ENCODE measurements at regions not wholly inside any gene's neighbourhood (a gene's known extent, or its start where the extent isn't known, plus 50 kb on each side); places are given as distances from the start of the nearest gene placed in this dataset.

GRCh38 chr1:37159102-37159501 lies 124.8 kb upstream of the GRIK3 start:
- TF ChIP-seq ZFX (IDR thresholded peaks at IDR 0.05): no peak
- TF ChIP-seq, protein P1, sequence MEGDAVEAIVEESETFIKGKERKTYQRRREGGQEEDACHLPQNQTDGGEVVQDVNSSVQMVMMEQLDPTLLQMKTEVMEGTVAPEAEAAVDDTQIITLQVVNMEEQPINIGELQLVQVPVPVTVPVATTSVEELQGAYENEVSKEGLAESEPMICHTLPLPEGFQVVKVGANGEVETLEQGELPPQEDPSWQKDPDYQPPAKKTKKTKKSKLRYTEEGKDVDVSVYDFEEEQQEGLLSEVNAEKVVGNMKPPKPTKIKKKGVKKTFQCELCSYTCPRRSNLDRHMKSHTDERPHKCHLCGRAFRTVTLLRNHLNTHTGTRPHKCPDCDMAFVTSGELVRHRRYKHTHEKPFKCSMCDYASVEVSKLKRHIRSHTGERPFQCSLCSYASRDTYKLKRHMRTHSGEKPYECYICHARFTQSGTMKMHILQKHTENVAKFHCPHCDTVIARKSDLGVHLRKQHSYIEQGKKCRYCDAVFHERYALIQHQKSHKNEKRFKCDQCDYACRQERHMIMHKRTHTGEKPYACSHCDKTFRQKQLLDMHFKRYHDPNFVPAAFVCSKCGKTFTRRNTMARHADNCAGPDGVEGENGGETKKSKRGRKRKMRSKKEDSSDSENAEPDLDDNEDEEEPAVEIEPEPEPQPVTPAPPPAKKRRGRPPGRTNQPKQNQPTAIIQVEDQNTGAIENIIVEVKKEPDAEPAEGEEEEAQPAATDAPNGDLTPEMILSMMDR (conservative IDR thresholded peaks at IDR 0.05): no peak
- no peak overlapping the region for H3K27ac ChIP-seq

- H3K27ac ChIP-seq: no peak overlapping the region
- TF ChIP-seq ZFX (IDR thresholded peaks at IDR 0.05): no peak
- TF ChIP-seq, protein P1 (conservative IDR thresholded peaks at IDR 0.05): no peak
Measured at GRCh38 chr1:37161171-37161570, 126.9 kb upstream of the GRIK3 start.

DNA sequence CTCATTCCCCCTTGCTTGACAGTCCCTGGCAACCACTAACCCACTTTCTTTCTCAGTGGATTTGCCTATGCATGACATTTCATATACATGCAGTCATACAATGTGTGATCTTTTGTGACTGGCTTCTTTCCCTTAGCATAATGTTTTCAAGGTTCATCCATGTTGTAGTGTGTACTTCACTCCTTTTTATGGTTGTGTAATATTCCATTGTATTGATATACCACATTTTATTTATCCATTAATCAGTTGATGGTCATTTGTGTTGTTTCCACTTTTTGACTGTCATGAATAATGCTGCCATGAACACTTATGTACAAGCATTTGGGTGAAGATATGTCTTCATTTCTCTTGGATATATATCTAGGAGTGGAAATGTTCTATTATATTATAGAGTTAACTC lies 127.7 kb upstream of the GRIK3 start:
- no peak for TF ChIP-seq ZFX (IDR thresholded peaks at IDR 0.05)
- TF ChIP-seq, protein P1 (conservative IDR thresholded peaks at IDR 0.05): no peak
- no peak overlapping the region for H3K27ac ChIP-seq

- TF ChIP-seq, protein P1 (conservative IDR thresholded peaks at IDR 0.05): no peak
- TF ChIP-seq ZFX (IDR thresholded peaks at IDR 0.05): no peak
- H3K27ac ChIP-seq: no peak overlapping the region
Measured at GRCh38 chr1:37166005-37166404, 131.7 kb upstream of the GRIK3 start.

DNA sequence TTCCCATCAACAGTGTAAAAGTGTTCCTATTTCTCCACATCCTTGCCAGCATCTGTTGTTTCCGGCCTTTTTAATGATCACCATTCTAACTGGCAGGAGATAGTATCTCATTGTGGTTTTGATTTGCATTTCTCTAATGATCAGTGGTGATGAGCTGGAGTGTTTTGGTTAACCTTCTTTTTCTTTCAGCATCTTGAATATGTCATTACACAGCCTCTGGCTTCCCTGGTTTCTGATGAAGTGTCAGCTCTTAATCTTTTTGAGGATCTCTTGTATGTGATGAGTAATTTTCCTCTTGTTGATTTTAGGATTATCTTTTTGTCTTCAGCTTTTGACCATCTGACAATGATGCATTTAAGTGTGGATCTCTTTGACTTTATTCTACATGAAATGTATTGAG lies 133.2 kb upstream of the GRIK3 start:
- TF ChIP-seq ZFX (IDR thresholded peaks at IDR 0.05): no peak
- TF ChIP-seq, protein P1 (conservative IDR thresholded peaks at IDR 0.05): no peak
- no peak overlapping the region for H3K27ac ChIP-seq

- H3K27ac ChIP-seq: no peak overlapping the region
- TF ChIP-seq, protein P1 (conservative IDR thresholded peaks at IDR 0.05): no peak
- no peak for TF ChIP-seq ZFX (IDR thresholded peaks at IDR 0.05)
Measured at GRCh38 chr1:37169241-37169640, 134.9 kb upstream of the GRIK3 start.

- no peak for TF ChIP-seq ZFX (IDR thresholded peaks at IDR 0.05)
- TF ChIP-seq, protein P1 (conservative IDR thresholded peaks at IDR 0.05): no peak
- H3K27ac ChIP-seq: no peak overlapping the region
Measured at GRCh38 chr1:37169743-37170275, 135.5 kb upstream of the GRIK3 start.
